Mesenchymal stem cell (in vitro differentiated cells and primary cell): ENCODE measurements at regions not wholly inside any gene's neighbourhood (a gene's known extent, or its start where the extent isn't known, plus 50 kb on each side); places are given as distances from the start of the nearest gene placed in this dataset.

Experiments used
- DNase-seq: peaks from one replicate; pipeline ENCODE4 v3.0.0-alpha.2; 2013
- H2AFZ ChIP-seq: one replicate; pipeline ENCODE4 v1.6.1; 2013; ENCODE audit warnings: low read depth, mild to moderate bottlenecking, control low read depth, inconsistent platforms, low read length, moderate library complexity
- H2AK5ac ChIP-seq: 2 replicates; pipeline ENCODE4 v1.6.1; 2013; ENCODE audit warnings: low read length, moderate library complexity, mild to moderate bottlenecking, inconsistent platforms; ENCODE audit not compliant: severe bottlenecking
- H2BK120ac ChIP-seq: one replicate; pipeline ENCODE4 v1.6.1; 2013; ENCODE audit warnings: low read depth, mild to moderate bottlenecking, inconsistent platforms, low read length, moderate library complexity
- H2BK12ac ChIP-seq, 2 experiments: one replicate each; pipeline ENCODE4 v1.6.1; 2013; ENCODE audit warnings: inconsistent platforms in 2 of 2, low read length in 2 of 2, mild to moderate bottlenecking in 2 of 2, moderate library complexity in 2 of 2, control low read depth in 1 of 2
- H2BK15ac ChIP-seq: one replicate; pipeline ENCODE4 v1.6.1; 2013; ENCODE audit warnings: mild to moderate bottlenecking, low read depth, inconsistent platforms; ENCODE audit not compliant: poor library complexity, severe bottlenecking
- H2BK5ac ChIP-seq: 2 replicates; pipeline ENCODE4 v1.6.1; 2013; ENCODE audit warnings: low read depth, mild to moderate bottlenecking, low read length, control low read depth, inconsistent platforms; ENCODE audit not compliant: poor library complexity, severe bottlenecking
- H3K14ac ChIP-seq, 2 experiments: one replicate each; pipeline ENCODE4 v1.6.1; 2013; ENCODE audit warnings: inconsistent platforms in 2 of 2, low read length in 2 of 2, control low read depth in 1 of 2, mild to moderate bottlenecking in 1 of 2, moderate library complexity in 1 of 2
- H3K18ac ChIP-seq, 2 experiments: one replicate each; pipeline ENCODE4 v1.6.1; 2013; ENCODE audit warnings: inconsistent platforms in 2 of 2, low read length in 2 of 2, control low read depth in 1 of 2, low read depth in 1 of 2, mild to moderate bottlenecking in 1 of 2
- H3K23ac ChIP-seq, 2 experiments: one replicate each; pipeline ENCODE4 v1.6.1; 2013; ENCODE audit warnings: inconsistent platforms in 2 of 2, low read length in 2 of 2, mild to moderate bottlenecking in 2 of 2, moderate library complexity in 2 of 2, control low read depth in 1 of 2
- H3K27ac ChIP-seq: 2 replicates; pipeline ENCODE4 v1.5.1; 2013; ENCODE audit warnings: mild to moderate bottlenecking, moderate library complexity, low read length, control low read depth, inconsistent platforms; ENCODE audit not compliant: poor library complexity, severe bottlenecking
- H3K27me3 ChIP-seq, 2 experiments: 2 replicates each; pipeline versions ENCODE4 v1.6.1 to v1.7.0; 2013; ENCODE audit warnings: low read length in 2 of 2, mild to moderate bottlenecking in 2 of 2, moderate library complexity in 2 of 2, control low read depth in 1 of 2, inconsistent platforms in 1 of 2; ENCODE audit not compliant: control insufficient read depth in 1 of 2, insufficient read depth in 1 of 2
- H3K36me3 ChIP-seq, 2 experiments: 2 replicates each; pipeline versions ENCODE4 v1.6.1 to v1.7.0; 2013; ENCODE audit warnings: low read length in 2 of 2, control low read depth in 1 of 2, inconsistent platforms in 1 of 2, low read depth in 1 of 2, mild to moderate bottlenecking in 1 of 2; ENCODE audit not compliant: insufficient read depth in 2 of 2, control insufficient read depth in 1 of 2
- H3K4ac ChIP-seq, 2 experiments: one replicate each; pipeline ENCODE4 v1.6.1; 2013; ENCODE audit warnings: inconsistent platforms in 2 of 2, low read length in 2 of 2, mild to moderate bottlenecking in 2 of 2, moderate library complexity in 2 of 2, control low read depth in 1 of 2, low read depth in 1 of 2
- H3K4me1 ChIP-seq: 2 replicates; pipeline ENCODE4 v1.6.1; 2013; ENCODE audit warnings: low read depth, low read length, control low read depth; ENCODE audit not compliant: control insufficient read depth, insufficient read depth
- H3K4me2 ChIP-seq: 2 replicates; pipeline ENCODE4 v1.6.1; 2013; ENCODE audit warnings: low read length, mild to moderate bottlenecking, inconsistent platforms; ENCODE audit not compliant: poor library complexity, severe bottlenecking
- H3K4me3 ChIP-seq, 2 experiments: 2 replicates each; pipeline versions ENCODE4 v1.5.1 to v1.7.0; 2013; ENCODE audit warnings: low read length in 2 of 2, mild to moderate bottlenecking in 2 of 2, control low read depth in 1 of 2, low read depth in 1 of 2; ENCODE audit not compliant: insufficient read depth in 1 of 2
- H3K79me1 ChIP-seq: replicated peaks from 2 replicates; pipeline ENCODE4 v1.6.1; 2013; ENCODE audit warnings: mild to moderate bottlenecking, control low read depth, low read length, inconsistent platforms; ENCODE audit not compliant: poor library complexity, severe bottlenecking
- H3K9ac ChIP-seq: 2 replicates; pipeline ENCODE4 v1.7.0; 2013; ENCODE audit warnings: mild to moderate bottlenecking, low read length, moderate library complexity
- H3K9me3 ChIP-seq: 2 replicates; pipeline ENCODE4 v1.7.0; 2013; ENCODE audit warnings: mild to moderate bottlenecking, low read length; ENCODE audit not compliant: control insufficient read depth
- H4K8ac ChIP-seq: one replicate; pipeline ENCODE4 v1.6.1; 2013; ENCODE audit warnings: inconsistent platforms, mild to moderate bottlenecking, low read length, moderate library complexity
- H4K91ac ChIP-seq: one replicate; pipeline ENCODE4 v1.6.1; 2013; ENCODE audit warnings: mild to moderate bottlenecking, low read length, inconsistent platforms
- WGBS: methylation state at CpG from one replicate; pipeline ENCODE4 v1.1.7; 2013; ENCODE audit warnings: mixed read lengths; 5-methylcytosine and 5-hydroxymethylcytosine counted together

- Histone ChIP-seq H3K9me3 (no peaks in the 10 kb centered on the region), H3K4me3 (no peak overlapping the region), H3K27ac (peak overlapping the region; percentile 96), H3K4ac (peak overlapping the region; percentile 39 to 81), H3K18ac (peak overlapping the region; percentile 40 to 80), H3K79me1 (no peaks in the 10 kb centered on the region), H2AFZ (no peak overlapping the region), H3K4me1 (peaks cover 18% of the 10 kb centered on the region), H3K27me3 (no peaks in the 10 kb centered on the region), H2BK120ac (peak overlapping the region; percentile 71), H4K91ac (peak overlapping the region; percentile 85), H3K9ac (no peak overlapping the region), H3K36me3 (no peaks in the 10 kb centered on the region), H3K23ac (no peak overlapping the region), H3K14ac (no peak overlapping the region), H4K8ac (peak overlapping the region; percentile 87), H2BK5ac (peak overlapping the region; percentile 33), H2AK5ac (peak overlapping the region; percentile 78), H2BK15ac (peak overlapping the region; percentile 80), H3K4me2 (peak overlapping the region; percentile 57), H2BK12ac (peak overlapping the region; percentile 68 to 91)
- whole genome bisulfite sequencing = 55% methylated on average over 16 of the region's 16 CpGs
- DNase-seq = no peak
Measured at GRCh38 chr1:68294367-68295066, 62.2 kb upstream of the WLS start.

- H2BK120ac ChIP-seq = peak overlapping the region; percentile 71
- peak overlapping the region; percentile 77 for H2AFZ ChIP-seq
- DNase-seq = peak; percentile 74
- peak overlapping the region; percentile 86 for H2BK5ac ChIP-seq
- no peak overlapping the region for H3K9ac ChIP-seq
- H3K27me3 ChIP-seq = no peaks in the 10 kb centered on the region
- H3K4me3 ChIP-seq = no peak overlapping the region
- no peaks in the 10 kb centered on the region for H3K9me3 ChIP-seq
- H3K14ac ChIP-seq = peak overlapping the region in 1 of 2 experiments; percentile 98
- peak overlapping the region; percentile 70 for H4K91ac ChIP-seq
- H2BK12ac ChIP-seq = peak overlapping the region; percentile 91 to 92
- H3K18ac ChIP-seq = peak overlapping the region; percentile 82 to 96
- H3K4me2 ChIP-seq = peak overlapping the region; percentile 57
- H3K23ac ChIP-seq = peak overlapping the region; percentile 50 to 85
- peak overlapping the region; percentile 80 for H2BK15ac ChIP-seq
- peak overlapping the region; percentile 53 for H2AK5ac ChIP-seq
- H3K27ac ChIP-seq = peak overlapping the region; percentile 96
- peaks cover 18% of the 10 kb centered on the region for H3K4me1 ChIP-seq
- no peaks in the 10 kb centered on the region for H3K36me3 ChIP-seq
- peak overlapping the region; percentile 79 to 81 for H3K4ac ChIP-seq
- WGBS = 4% methylated on average over 18 of the region's 19 CpGs
- H3K79me1 ChIP-seq = no peaks in the 10 kb centered on the region
- peak overlapping the region; percentile 87 for H4K8ac ChIP-seq
Measured at GRCh38 chr1:68293609-68294366, 61.5 kb upstream of the WLS start.

- 43% methylated on average over 5 of the region's 5 CpGs for WGBS
- H2BK12ac ChIP-seq = peak overlapping the region in 1 of 2 experiments; percentile 45
- no peak overlapping the region for H3K23ac ChIP-seq
Measured at GRCh38 chr1:68293122-68293521, 60.8 kb upstream of the WLS start.

More at GRCh38 chr1:68293122-68293521, 60.8 kb upstream of the WLS start:
- peak overlapping the region; percentile 44 for H2BK15ac ChIP-seq
- H3K4me3 ChIP-seq = no peak overlapping the region
- H2BK5ac ChIP-seq = peak overlapping the region; percentile 33
- H3K9me3 ChIP-seq = no peaks in the 10 kb centered on the region
- peak overlapping the region; percentile 96 for H3K27ac ChIP-seq
- no peak for DNase-seq
- peak overlapping the region; percentile 30 for H2AK5ac ChIP-seq
- H3K9ac ChIP-seq = no peak overlapping the region
- no peaks in the 10 kb centered on the region for H3K27me3 ChIP-seq
- peak overlapping the region; percentile 82 to 96 for H3K18ac ChIP-seq
- peak overlapping the region; percentile 71 for H2BK120ac ChIP-seq
- no peaks in the 10 kb centered on the region for H3K36me3 ChIP-seq
- no peaks in the 10 kb centered on the region for H3K79me1 ChIP-seq
- H3K4me2 ChIP-seq = peak overlapping the region; percentile 57
- peaks cover 18% of the 10 kb centered on the region for H3K4me1 ChIP-seq
- peak overlapping the region in 1 of 2 experiments; percentile 79 for H3K4ac ChIP-seq
- peak overlapping the region; percentile 64 for H4K91ac ChIP-seq
- peak overlapping the region; percentile 46 for H2AFZ ChIP-seq
- H3K14ac ChIP-seq = peak overlapping the region in 1 of 2 experiments; percentile 83
- H4K8ac ChIP-seq = peak overlapping the region; percentile 81
